ENCODE measurements at regions not wholly inside any gene's neighbourhood (a gene's known extent, or its start where the extent isn't known, plus 50 kb on each side); places are given as distances from the start of the nearest gene placed in this dataset.

- DNase-seq, result no peak
Measured at GRCh38 chr20:4509825-4510522, 176.3 kb upstream of the PRNP start.

DNA sequence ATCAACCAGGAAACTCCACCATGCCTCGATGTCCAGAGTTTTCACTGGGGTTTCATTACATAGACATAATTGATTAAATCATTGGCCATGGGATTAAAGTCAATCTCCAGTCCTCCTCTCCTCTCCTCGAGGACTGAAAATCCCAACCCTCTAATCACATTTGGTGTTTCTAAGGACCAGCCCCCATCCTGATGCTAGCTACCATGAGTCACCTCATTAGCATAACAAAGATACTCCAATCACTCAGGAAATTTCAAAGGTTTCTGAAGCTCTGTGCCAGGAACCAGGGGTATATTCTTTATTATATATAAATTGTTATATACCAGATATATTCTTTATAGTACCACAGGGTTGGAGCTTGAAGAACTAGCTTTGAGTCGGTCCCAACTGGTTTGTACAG is 177.5 kb upstream of the PRNP start:
- DNase-seq, result no peak

DNA sequence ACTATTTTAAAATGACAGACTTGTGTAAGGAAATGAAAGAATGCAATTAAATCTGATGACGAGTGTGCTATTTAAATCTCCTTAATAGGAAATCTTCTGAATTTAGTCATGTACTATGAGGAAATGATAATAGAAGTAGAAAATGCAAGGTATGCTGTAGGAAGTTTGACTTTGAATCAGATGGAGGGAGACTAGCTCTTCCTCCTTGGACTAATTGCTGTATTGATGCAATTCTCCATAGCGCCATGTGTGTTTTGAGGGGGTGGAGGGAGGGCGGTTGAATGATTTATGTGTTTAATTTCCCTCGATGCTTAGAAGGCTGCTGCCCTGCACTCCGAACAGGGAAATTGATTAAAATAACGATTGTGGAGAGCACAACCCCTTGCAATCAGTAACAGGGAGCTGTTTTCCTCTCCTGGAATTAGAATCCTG is 179.0 kb upstream of the PRNP start:
- DNase-seq, result no peak

GRCh38 chr20:4504814-4505213 is 181.4 kb upstream of the PRNP start:
- DNase-seq, result no peak

- no peak for DNase-seq
Measured at GRCh38 chr20:4502756-4503155, 183.5 kb upstream of the PRNP start.

- DNase-seq, result no peak
Measured at GRCh38 chr20:4493386-4493785, 192.9 kb upstream of the PRNP start.

DNA sequence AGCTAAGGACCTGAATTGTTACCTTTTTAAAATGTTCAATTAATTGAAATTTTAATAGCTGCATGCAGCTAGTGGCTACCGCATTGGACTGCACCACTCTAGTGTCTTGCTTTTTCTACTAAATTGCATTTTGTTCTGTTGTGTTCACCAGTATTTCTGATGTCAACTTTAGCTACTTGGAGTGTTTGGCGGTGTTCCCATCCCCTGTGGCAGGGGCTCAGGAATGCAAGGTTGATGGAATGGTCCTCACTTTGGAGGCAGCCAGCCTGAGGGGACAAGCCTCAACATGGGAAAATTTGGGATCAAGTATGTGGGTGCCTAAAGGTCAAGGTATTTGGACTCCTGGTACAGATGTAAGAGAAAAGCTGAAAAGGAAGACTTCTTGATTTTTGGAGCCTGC is 194.6 kb upstream of the PRNP start:
- no peak for DNase-seq

- no peak for DNase-seq
Measured at GRCh38 chr20:4490606-4491280, 195.5 kb upstream of the PRNP start.

DNA sequence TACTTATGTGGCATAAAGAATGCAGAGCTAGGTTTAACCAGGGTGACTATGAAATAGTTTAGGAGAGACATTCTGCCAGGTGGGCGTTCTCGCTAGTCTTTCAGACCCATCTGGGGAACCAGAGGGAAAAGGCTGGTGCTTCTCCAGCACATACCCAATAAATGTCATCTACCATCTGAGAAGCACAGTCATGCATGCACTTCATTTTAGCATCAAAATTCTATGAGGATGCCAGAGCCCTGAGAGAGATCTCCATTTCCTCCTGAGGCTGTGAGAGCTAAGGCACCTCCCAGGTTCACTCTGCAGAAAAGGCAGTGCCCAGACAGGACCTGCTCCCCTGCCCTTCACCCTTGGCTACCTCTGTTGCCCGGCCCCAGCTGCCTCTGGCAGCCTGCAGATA is 196.2 kb upstream of the PRNP start:
- DNase-seq, result no peak

GRCh38 chr20:4488407-4489339 is 197.6 kb upstream of the PRNP start:
- no peak for DNase-seq

DNA sequence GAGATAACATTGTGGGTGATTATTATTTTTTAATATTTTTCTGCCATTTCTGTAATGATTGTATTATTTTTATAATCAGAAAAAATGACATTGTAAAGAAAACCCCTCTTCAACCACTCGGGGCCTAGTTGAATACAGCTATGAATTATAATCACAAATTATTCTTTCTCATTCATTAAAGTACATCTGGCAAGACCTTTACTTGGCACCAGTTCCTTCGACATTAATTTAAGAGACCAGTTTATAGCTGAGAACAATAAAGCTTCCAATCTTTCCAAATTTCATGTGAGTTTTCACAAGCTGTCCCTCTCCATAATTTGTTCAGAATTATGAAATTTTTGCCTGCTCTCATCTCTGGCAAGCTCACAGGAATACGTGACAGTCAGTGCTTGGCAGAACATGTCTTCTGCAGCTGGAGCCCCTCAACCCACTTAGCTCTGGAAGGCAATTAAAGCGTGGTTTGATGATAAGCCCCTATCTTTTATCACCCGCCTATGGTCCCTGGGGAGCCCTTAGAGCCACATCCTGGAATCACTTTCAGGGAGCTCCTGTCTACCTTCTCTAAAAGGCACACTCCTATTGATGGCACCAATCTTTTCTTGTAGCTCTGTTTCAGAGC is 201.8 kb upstream of the PRNP start:
- no peak for DNase-seq

DNA sequence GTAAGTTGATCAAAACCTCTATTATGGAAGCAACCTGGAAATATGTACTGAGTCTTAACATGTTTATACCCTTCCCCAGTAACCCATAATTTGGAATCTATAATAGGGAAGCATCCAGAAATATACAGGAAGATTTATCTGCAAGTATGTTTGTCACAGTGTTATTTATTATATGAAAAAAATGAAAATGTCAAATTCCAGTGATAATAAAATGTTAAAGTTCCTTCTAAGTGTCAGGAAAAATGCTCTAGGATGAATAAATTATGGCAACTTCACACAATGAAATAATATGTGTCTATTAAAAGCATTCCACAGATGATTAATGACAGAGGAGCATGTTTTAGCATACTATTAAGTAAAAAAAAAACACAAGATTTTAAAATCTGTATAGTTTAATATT is 202.3 kb upstream of the PRNP start:
- no peak for DNase-seq

GRCh38 chr20:4483486-4483885 is 202.8 kb upstream of the PRNP start:
- DNase-seq, result no peak

DNA sequence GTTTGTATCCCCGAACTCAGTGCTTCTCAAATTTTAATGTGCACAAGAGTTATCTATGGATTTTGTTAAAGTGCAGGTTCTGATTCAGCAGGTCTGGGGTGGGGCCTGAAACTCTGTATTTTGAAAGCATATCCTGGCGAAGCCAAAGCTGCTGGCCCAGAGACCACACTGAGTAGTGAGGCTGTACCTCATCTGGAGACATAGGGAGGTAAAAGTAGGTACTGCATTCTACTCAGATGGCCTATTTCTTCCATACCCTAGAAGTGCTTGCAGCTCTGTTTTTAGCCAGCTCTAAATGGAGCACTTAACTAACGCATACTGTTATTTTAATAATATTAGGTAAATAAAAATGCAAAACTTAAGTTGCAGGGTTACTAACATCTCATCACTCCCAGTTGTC is 206.2 kb upstream of the PRNP start:
- DNase-seq, result no peak

DNA sequence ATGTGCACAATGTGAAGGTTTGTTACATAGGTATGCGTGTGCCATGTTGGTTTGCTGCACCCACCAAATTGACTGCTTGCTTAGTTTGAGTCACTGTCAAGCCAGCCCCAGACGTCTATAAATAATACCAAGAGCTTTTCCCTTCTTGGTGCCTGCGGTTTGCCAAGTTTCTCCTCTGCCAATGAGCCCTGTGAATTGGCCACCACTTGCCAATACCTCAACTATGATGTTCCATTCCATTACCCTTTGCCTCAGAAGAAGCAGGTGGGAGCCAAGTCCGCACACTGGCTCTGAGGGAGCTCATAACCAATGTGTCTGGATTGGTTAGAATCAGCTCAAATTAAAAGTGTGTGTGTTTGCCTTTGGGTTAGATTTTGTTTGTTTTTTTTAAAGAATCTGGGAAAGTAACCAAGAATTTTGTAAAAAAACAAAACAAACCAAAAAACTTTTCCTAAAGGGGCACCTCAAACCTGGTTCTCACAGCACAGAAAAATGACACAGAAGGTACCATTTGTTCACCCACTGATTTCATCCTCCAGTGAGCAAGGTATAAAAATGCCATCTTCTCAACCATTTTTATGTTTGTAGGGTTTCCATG is 209.3 kb upstream of the PRNP start:
- DNase-seq, result no peak

GRCh38 chr20:4472906-4473305 is 213.3 kb upstream of the PRNP start:
- no peak for DNase-seq

DNA sequence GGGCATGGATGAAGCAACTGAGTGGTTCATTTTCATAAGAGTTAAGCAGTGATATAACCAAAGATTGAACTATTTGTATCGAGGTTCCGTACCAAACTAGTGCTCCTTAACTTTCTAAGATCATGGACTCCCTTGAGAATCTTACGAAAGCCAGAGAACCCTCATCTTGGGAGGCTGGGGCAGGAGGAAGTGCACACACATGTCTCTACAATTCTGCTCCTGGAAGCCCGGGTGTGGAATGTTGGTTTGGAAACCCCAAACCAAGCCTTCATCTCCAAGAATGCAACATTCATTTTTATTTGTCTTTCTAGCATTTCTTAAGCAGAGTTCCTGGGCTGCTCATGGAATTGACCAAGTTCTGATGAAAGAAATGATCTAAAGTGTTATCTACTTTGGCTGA is 215.0 kb upstream of the PRNP start:
- DNase-seq, result no peak

GRCh38 chr20:4470375-4470774 is 215.9 kb upstream of the PRNP start:
- DNase-seq, result no peak

DNA sequence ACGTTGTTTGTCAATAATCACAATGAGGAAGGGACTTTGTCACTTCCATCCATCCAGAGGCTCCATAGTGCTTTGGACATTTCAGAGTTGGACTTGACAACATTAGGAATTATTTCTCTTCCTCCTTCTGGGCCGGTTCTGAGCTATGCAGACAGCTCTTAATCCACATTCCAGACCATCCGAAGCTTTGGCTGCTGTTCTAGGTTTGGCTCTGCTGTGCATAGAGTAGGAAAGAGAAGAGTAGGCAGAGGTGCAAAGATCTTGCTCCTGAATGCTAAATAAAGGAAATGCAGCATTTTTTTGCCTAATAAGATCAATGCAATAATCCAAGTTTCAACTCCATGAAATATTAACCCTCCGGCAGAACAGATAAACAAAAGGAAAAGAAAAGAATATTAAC is 216.3 kb upstream of the PRNP start:
- DNase-seq, result no peak

DNA sequence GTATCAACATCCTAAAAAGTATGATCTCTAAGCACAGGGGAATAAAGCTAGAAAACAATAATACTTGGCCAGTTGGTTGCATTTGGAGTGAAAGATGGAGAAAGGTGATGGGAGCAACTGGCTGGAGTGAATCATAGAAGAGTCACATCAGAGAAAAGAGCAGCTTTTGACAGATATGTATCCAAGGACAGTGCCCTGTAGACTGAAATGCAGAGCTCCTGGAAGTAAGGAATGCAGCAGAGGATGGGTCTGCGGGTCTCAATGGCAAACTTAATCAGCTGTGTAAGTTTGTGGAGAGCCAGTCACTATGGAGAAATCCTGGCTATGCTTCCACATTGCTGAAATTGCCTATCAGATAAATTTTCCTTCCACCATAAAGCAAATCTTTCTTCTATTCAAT is 218.1 kb upstream of the PRNP start:
- no peak for DNase-seq

DNA sequence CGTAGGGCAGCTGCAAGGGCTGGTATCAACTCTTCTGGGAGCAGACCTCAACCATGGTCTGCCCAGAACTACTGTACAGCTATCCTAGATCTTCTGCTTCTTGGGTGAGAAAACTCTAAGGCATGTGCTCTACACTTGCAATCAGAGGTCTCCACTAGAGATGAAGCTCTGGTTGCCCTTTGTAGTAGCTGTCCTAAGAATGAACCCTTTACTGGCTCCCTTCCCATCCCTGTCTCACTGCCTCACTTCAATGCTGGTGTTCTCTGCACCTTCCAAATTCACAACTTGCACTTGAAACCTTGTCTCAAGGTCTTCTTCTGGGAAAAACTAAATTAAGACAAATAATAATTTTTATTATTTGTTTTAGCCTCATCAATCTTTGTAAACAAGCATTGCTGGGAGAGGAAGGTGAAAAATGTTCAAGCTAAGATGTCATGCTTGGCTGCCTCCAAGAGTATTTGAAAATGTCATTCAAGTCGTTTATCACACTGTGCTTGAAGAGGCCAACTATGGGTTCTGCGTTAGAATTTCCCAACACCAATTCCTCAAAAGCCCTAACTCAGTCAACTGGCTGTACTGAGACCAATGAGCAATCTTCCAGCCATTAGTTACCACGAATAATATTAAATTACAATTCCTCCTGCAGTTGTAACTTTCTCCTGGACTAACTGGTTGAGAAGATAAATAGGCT is 216.9 kb upstream of the ADRA1D start:
- DNase-seq, result no peak

- no peak for DNase-seq
Measured at GRCh38 chr20:4465212-4465611, 216.1 kb upstream of the ADRA1D start.

Measured in activated CD4-positive, alpha-beta T cell treated with anti-CD3 and anti-CD28 coated beads, Interleukin-2, amount 50 U/mL, for 16 hours (primary cell).